PFSK-1 (cell line): ENCODE measurements at regions not wholly inside any gene's neighbourhood (a gene's known extent, or its start where the extent isn't known, plus 50 kb on each side); places are given as distances from the start of the nearest gene placed in this dataset.

Experiments used
- FOXP2 ChIP-seq: optimal IDR thresholded peaks from 2 replicates; pipeline ENCODE3; 2011; ENCODE audit warnings: borderline replicate concordance, control low read depth, inconsistent platforms; ENCODE audit not compliant: insufficient read depth; ENCODE audit errors: extremely low read length, extremely low read depth
- POLR2AphosphoS5 ChIP-seq: IDR thresholded peaks from 2 replicates; pipeline ENCODE4 v1.6.1; 2012; ENCODE audit warnings: low read depth, mild to moderate bottlenecking, control low read depth, low read length, moderate library complexity
- REST ChIP-seq, 2 experiments: IDR thresholded peaks; 2 replicates each; pipeline versions ENCODE4 v1.6.1 to v1.8.0; 2011 to 2012; ENCODE audit warnings: low read depth in 2 of 2, low read length in 2 of 2, control low read depth in 1 of 2, inconsistent platforms in 1 of 2, mild to moderate bottlenecking in 1 of 2, moderate library complexity in 1 of 2; ENCODE audit not compliant: insufficient read depth in 1 of 2
- SIN3A ChIP-seq: IDR thresholded peaks from 2 replicates; pipeline ENCODE4 v1.6.1; 2012; ENCODE audit warnings: mild to moderate bottlenecking, low read length, moderate library complexity, borderline replicate concordance; ENCODE audit not compliant: insufficient read depth

- TF ChIP-seq REST (IDR thresholded peaks at IDR 0.05; ENCODE audit: insufficient read depth in 1 of 2, low read depth in 2 of 2, low read length in 2 of 2) (no peak), SIN3A (no peak), POLR2AphosphoS5 (no peak), FOXP2 (no peak)
Measured at GRCh38 chr9:129420721-129421120, 200.2 kb downstream of the C9orf50 start.
